SK-N-SH (cell line): ENCODE measurements at regions not wholly inside any gene's neighbourhood (a gene's known extent, or its start where the extent isn't known, plus 50 kb on each side); places are given as distances from the start of the nearest gene placed in this dataset.

Source experiments
- CTCF ChIA-PET: fragments of 300-600, 350-600 bp; formaldehyde crosslinking; extraction: SDS; loops from one replicate; lab custom pipeline; 2021; lab: Yijun Ruan, JAX
- POLR2A ChIA-PET: fragments of 350-600 bp; sonication (Branson Sonifier 250); formaldehyde crosslinking; extraction: SDS; loops from one replicate; lab custom pipeline; 2020; ENCODE audit warnings: antibody characterized with exemption, inconsistent platforms; lab: Yijun Ruan, JAX
- DNase-seq: peaks from one replicate; pipeline ENCODE4 v3.0.0; 2012
- H2AFZ ChIP-seq: fragments of 200-600 bp; sonication (generic); 2 replicates; pipeline ENCODE4 v1.8.1; 2016; ENCODE audit warnings: antibody characterized with exemption, mild to moderate bottlenecking, low read depth
- H3F3A ChIP-seq: fragments of 200-600 bp; sonication (generic); replicated peaks from 2 replicates; pipeline ENCODE3; 2016; ENCODE audit warnings: antibody characterized with exemption, mild to moderate bottlenecking; ENCODE audit not compliant: insufficient read depth
- H3K27ac ChIP-seq, 2 experiments: fragments of 200-500 bp in 1 of 2; fragments of 200-600 bp in 1 of 2; sonication (Bioruptor generic) in 1 of 2; sonication (generic), shearing (Covaris generic) in 1 of 2; 2 replicates each; pipeline versions ENCODE4 v1.5.1 to v1.6.1; 2014 to 2016; ENCODE audit warnings: low read depth in 2 of 2, inconsistent platforms in 1 of 2, low read length in 1 of 2, mild to moderate bottlenecking in 1 of 2, mixed read lengths in 1 of 2
- H3K27me3 ChIP-seq: fragments of 200-600 bp; sonication (generic), shearing (Covaris generic); 2 replicates; pipeline ENCODE4 v1.6.1; 2016; ENCODE audit warnings: mixed run types; ENCODE audit not compliant: insufficient read depth
- H3K36me3 ChIP-seq, 2 experiments: fragments of 200-500 bp in 1 of 2; fragments of 200-600 bp in 1 of 2; sonication (Bioruptor generic) in 1 of 2; sonication (generic) in 1 of 2; replicated peaks in 1 of 2; 2 replicates each; pipeline versions ENCODE3 to v1.5.1; 2014 to 2016; ENCODE audit warnings: low read length in 1 of 2, mild to moderate bottlenecking in 1 of 2; ENCODE audit not compliant: insufficient read depth in 2 of 2, control insufficient read depth in 1 of 2
- H3K4me1 ChIP-seq, 2 experiments: fragments of 200-500 bp in 1 of 2; fragments of 200-600 bp in 1 of 2; sonication (Bioruptor generic) in 1 of 2; sonication (generic), shearing (Covaris generic) in 1 of 2; 2 replicates each; pipeline versions ENCODE4 v1.5.1 to v1.6.1; 2014 to 2016; ENCODE audit warnings: low read depth in 1 of 2, low read length in 1 of 2, mixed run types in 1 of 2; ENCODE audit not compliant: insufficient read depth in 2 of 2, control insufficient read depth in 1 of 2
- H3K4me2 ChIP-seq: fragments of 200-600 bp; sonication (generic), shearing (Covaris generic); 2 replicates; pipeline ENCODE4 v1.6.1; 2017; ENCODE audit warnings: mixed run types
- H3K4me3 ChIP-seq, 2 experiments: fragments of 200-500 bp in 1 of 2; fragments of 200-600 bp in 1 of 2; sonication (Bioruptor generic) in 1 of 2; sonication (generic), shearing (Covaris generic) in 1 of 2; 2 replicates each; pipeline versions ENCODE4 v1.5.1 to v1.8.1; 2014 to 2016; ENCODE audit warnings: low read depth in 2 of 2, inconsistent platforms in 1 of 2, low read length in 1 of 2, mild to moderate bottlenecking in 1 of 2, mixed read lengths in 1 of 2, moderate library complexity in 1 of 2
- H3K79me2 ChIP-seq: fragments of 200-600 bp; sonication (generic); 2 replicates; pipeline ENCODE4 v1.8.1; 2017; ENCODE audit warnings: mild to moderate bottlenecking; ENCODE audit not compliant: insufficient read depth
- H3K9ac ChIP-seq: fragments of 200-600 bp; sonication (generic); 2 replicates; pipeline ENCODE4 v1.6.1; 2017; ENCODE audit warnings: mixed run types
- H3K9me2 ChIP-seq: fragments of 200-600 bp; sonication (generic); 2 replicates; pipeline ENCODE4 v1.6.1; 2017; ENCODE audit warnings: mixed run types
- H3K9me3 ChIP-seq: fragments of 200-600 bp; sonication (generic); 2 replicates; pipeline ENCODE4 v1.6.1; 2017; ENCODE audit warnings: mixed run types, mild to moderate bottlenecking, moderate library complexity
- H4K20me1 ChIP-seq: fragments of 200-600 bp; sonication (generic); 2 replicates; pipeline ENCODE4 v1.6.1; 2017; ENCODE audit warnings: mild to moderate bottlenecking, mixed run types; ENCODE audit not compliant: insufficient read depth
- EZH2phosphoT487 ChIP-seq: fragments of 200-600 bp; sonication (generic); IDR thresholded peaks from 2 replicates; pipeline ENCODE4 v1.6.1; 2017; ENCODE audit warnings: low read depth, mixed run types, mild to moderate bottlenecking, antibody characterized with exemption, moderate library complexity, borderline replicate concordance
- FOSL2 ChIP-seq: IDR thresholded peaks from 2 replicates; pipeline ENCODE4 v1.4.0; 2012; ENCODE audit warnings: low read depth, mild to moderate bottlenecking, moderate library complexity, borderline replicate concordance
- JUND ChIP-seq: IDR thresholded peaks from 2 replicates; pipeline ENCODE4 v1.4.0; 2012
- MEF2A ChIP-seq: IDR thresholded peaks from 2 replicates; pipeline ENCODE4 v1.4.0; 2012; ENCODE audit warnings: low read depth, borderline replicate concordance
- NFIC ChIP-seq: IDR thresholded peaks from 2 replicates; pipeline ENCODE4 v1.4.0; 2012; ENCODE audit warnings: borderline replicate concordance
- NRF1 ChIP-seq: IDR thresholded peaks from 2 replicates; pipeline ENCODE4 v1.6.1; 2012; ENCODE audit warnings: low read depth, mild to moderate bottlenecking, low read length
- POLR2AphosphoS5 ChIP-seq: IDR thresholded peaks from 2 replicates; pipeline ENCODE4 v1.6.1; 2012; ENCODE audit warnings: low read depth, low read length
- RAD21 ChIP-seq: IDR thresholded peaks from 2 replicates; pipeline ENCODE4 v1.6.1; 2012; ENCODE audit warnings: mild to moderate bottlenecking, low read length
- RCOR1 ChIP-seq: fragments of 150-350 bp; IDR thresholded peaks from 2 replicates; pipeline ENCODE4 v1.6.1; 2017; ENCODE audit warnings: antibody characterized with exemption, low read length
- RFX5 ChIP-seq: IDR thresholded peaks from 2 replicates; pipeline ENCODE4 v1.6.1; 2012; ENCODE audit warnings: mild to moderate bottlenecking, improper control_type of control experiment, low read length
- SMC3 ChIP-seq: IDR thresholded peaks from 2 replicates; pipeline ENCODE4 v1.6.1; 2012; ENCODE audit warnings: low read depth, low read length, improper control_type of control experiment
- TAF1 ChIP-seq: IDR thresholded peaks from 2 replicates; pipeline ENCODE4 v1.6.1; 2012; ENCODE audit warnings: low read depth, mild to moderate bottlenecking, low read length, moderate library complexity, borderline replicate concordance
- TCF12 ChIP-seq: IDR thresholded peaks from 2 replicates; pipeline ENCODE4 v1.4.0; 2012
- TEAD4 ChIP-seq: IDR thresholded peaks from 2 replicates; pipeline ENCODE4 v1.4.0; 2012; ENCODE audit warnings: mild to moderate bottlenecking, borderline replicate concordance; ENCODE audit not compliant: insufficient read depth
- WGBS: methylation state at CpG from one replicate; pipeline ENCODE4 v1.1.6; 2017; ENCODE audit warnings: low lambda C conversion rate; 5-methylcytosine and 5-hydroxymethylcytosine counted together
- TF ChIP-seq, protein P1 (sequence below): IDR thresholded peaks from 2 replicates; pipeline ENCODE4 v1.6.1; 2012; ENCODE audit warnings: mild to moderate bottlenecking, low read depth, low read length, moderate library complexity
- TF ChIP-seq, protein P2 (sequence below): IDR thresholded peaks from 2 replicates; pipeline ENCODE4 v1.4.0; 2012; ENCODE audit warnings: low read depth

DNA sequence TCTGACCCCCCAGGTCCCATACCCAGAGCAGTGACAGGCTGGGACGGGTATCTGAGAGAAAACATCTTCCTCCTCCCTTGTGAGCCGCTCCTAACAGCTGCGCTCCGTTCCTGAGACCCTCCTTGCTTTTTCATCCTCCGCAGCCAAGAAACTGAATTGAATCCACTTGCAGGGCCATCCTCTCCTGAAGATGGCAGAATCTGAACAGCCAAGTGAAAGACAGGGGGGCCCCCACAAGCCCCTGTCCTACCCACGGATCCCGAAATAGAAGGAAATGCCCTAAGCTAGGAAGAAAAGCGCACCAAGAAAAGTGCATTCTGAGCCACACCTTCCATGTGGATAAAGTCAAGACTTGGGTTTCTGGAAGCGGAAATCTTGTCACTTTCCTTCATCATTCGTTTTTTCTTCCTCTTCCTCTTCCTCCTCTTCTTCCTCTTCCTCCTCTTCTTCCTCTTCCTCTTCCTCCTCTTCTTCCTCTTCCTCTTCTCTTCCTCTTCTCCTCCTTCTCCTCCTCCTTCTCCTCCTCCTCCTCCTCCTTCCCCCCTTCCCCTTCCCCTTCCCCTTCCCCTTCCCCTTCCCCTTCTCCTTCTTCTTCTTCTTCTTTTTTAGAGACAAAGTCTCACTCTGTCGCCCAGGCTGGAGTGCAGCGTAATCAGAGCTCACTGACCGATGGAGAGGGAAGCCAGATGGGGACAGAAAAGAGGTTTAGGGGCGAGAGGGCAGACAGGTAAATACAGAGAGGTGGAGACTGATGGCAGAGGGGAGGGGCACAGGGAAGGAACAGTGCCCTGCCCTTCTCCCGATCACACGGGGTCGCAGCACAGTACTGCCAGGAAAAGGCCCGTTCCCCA is 86.0 kb upstream of the WWC2 start:
- no peak for DNase-seq
- 36% methylated on average over 18 of the region's 18 CpGs for WGBS

DNA sequence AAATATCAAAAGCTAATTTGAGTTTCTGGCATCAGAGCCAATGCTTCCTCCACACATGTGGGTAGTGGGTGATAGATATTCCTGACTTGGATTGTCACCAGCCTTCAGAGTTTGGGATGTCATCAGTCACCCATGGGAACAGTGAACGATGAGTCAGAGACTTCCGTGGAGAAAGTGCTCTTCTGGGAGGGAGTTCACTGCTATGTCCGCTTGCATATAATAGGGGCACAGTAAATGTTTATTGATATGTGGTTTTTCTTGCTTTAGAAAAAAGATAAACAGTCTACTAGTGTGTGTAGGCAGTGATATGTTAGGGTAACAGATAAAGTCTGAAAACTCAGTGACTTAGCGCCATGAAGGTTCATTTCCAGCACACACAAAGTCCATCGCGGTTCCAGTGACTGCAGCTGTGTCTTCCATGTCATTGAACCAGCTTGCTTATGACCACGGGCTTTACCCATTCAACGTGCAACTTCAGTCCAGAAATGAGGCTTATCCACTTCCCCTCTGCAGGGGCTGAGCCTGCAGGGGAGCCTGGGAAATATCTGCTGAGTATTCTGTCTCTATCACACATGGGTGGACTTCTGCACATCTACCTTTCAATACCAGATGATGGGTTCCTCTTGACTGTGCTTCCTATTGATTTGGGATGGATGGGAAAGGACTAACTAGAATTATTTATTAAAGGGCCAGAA is 87.7 kb upstream of the WWC2 start:
- Histone ChIP-seq H3K79me2 (no peaks in the 10 kb centered on the region), H3K9me2 (no peaks in the 10 kb centered on the region), H3K9me3 (no peaks in the 10 kb centered on the region), H3K36me3 (no peaks in the 10 kb centered on the region), H3K4me1 (peaks cover 0 to 4% of the 10 kb centered on the region in 2 experiments; a peak in 1 of 4 replicates), H3K9ac (no peak overlapping the region), H3K27me3 (peaks cover 57% of the 10 kb centered on the region), H2AFZ (no peak overlapping the region), H3K4me3 (no peak overlapping the region), H3F3A (no peaks in the 10 kb centered on the region), H3K27ac (no peak overlapping the region), H3K4me2 (no peak overlapping the region), H4K20me1 (no peaks in the 10 kb centered on the region)
- TF ChIP-seq RAD21: no peak
- TF ChIP-seq TCF12: no peak
- TF ChIP-seq POLR2AphosphoS5: no peak
- TF ChIP-seq RCOR1: no peak
- TF ChIP-seq, protein P1, sequence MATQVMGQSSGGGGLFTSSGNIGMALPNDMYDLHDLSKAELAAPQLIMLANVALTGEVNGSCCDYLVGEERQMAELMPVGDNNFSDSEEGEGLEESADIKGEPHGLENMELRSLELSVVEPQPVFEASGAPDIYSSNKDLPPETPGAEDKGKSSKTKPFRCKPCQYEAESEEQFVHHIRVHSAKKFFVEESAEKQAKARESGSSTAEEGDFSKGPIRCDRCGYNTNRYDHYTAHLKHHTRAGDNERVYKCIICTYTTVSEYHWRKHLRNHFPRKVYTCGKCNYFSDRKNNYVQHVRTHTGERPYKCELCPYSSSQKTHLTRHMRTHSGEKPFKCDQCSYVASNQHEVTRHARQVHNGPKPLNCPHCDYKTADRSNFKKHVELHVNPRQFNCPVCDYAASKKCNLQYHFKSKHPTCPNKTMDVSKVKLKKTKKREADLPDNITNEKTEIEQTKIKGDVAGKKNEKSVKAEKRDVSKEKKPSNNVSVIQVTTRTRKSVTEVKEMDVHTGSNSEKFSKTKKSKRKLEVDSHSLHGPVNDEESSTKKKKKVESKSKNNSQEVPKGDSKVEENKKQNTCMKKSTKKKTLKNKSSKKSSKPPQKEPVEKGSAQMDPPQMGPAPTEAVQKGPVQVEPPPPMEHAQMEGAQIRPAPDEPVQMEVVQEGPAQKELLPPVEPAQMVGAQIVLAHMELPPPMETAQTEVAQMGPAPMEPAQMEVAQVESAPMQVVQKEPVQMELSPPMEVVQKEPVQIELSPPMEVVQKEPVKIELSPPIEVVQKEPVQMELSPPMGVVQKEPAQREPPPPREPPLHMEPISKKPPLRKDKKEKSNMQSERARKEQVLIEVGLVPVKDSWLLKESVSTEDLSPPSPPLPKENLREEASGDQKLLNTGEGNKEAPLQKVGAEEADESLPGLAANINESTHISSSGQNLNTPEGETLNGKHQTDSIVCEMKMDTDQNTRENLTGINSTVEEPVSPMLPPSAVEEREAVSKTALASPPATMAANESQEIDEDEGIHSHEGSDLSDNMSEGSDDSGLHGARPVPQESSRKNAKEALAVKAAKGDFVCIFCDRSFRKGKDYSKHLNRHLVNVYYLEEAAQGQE: no peak
- TF ChIP-seq TAF1: no peak
- TF ChIP-seq JUND: no peak
- no peak for TF ChIP-seq RFX5
- ChIA-PET CTCF (no interaction called here), POLR2A (no interaction called here)
- no peak for DNase-seq
- 20% methylated on average over 8 of the region's 8 CpGs for WGBS

More for the DNA sequence above, 86.0 kb upstream of the WWC2 start:
- Histone ChIP-seq H3K9me3 (no peaks in the 10 kb centered on the region), H3K4me3 (no peak overlapping the region; a peak in 1 of 4 replicates), H3K36me3 (no peaks in the 10 kb centered on the region), H3K79me2 (no peaks in the 10 kb centered on the region), H3F3A (no peaks in the 10 kb centered on the region), H2AFZ (no peak overlapping the region), H3K4me1 (peaks cover 0 to 4% of the 10 kb centered on the region in 2 experiments; a peak in 1 of 4 replicates), H3K9ac (no peak overlapping the region), H3K27ac (no peak overlapping the region), H3K9me2 (no peaks in the 10 kb centered on the region), H3K4me2 (no peak overlapping the region), H3K27me3 (peaks cover 57% of the 10 kb centered on the region), H4K20me1 (no peaks in the 10 kb centered on the region)
- POLR2A ChIA-PET: no interaction called here
- CTCF ChIA-PET: interaction anchor here (1.0 kb wide), 1 partner anchor 60 kb away, joined by 3 read pairs; no protein-coding TSS in a partner anchor
- no peak for TF ChIP-seq RFX5
- no peak for TF ChIP-seq MEF2A
- TF ChIP-seq TEAD4: no peak
- TF ChIP-seq SMC3: no peak
- TF ChIP-seq NRF1: no peak
- TF ChIP-seq FOSL2: no peak
- TF ChIP-seq NFIC: no peak
- TF ChIP-seq EZH2phosphoT487: no peak
- TF ChIP-seq, protein P2, sequence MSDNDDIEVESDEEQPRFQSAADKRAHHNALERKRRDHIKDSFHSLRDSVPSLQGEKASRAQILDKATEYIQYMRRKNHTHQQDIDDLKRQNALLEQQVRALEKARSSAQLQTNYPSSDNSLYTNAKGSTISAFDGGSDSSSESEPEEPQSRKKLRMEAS: no peak
